HG02588 (cell line): ENCODE measurements at regions not wholly inside any gene's neighbourhood (a gene's known extent, or its start where the extent isn't known, plus 50 kb on each side); places are given as distances from the start of the nearest gene placed in this dataset.

Experiments
- ATAC-seq: cut with Tn5 transposase; IDR thresholded peaks from one replicate; pipeline ENCODE4 v1.9.1; 2021; ENCODE audit warnings: mild to moderate bottlenecking, moderate library complexity; ENCODE audit not compliant: unreplicated experiment

DNA sequence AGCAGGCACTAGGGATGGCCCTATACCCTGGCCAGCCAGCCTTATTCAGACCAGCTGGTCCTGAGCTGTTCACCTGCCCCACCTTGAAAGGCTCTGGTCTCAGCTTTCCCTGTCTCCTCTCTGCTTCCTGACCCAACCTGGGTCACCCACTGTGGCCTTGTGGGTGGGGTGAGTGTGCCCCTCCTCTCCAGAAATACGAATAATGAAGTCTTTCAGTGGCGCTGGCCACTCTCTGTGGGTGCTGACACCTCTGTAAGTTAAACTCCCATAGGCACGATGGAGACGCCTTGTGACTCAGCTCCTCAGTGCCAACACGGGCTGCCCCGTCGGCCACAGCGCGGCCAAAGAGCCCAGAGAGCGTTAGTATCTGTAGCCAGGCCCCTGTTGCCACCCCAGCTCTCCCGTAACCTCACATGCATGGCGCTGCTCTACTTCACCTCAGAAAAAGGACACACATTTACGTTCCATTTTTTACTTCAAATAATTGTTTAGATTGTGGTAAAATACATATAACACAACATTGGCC is 74.6 kb upstream of the SEPTIN5 start:
- ATAC-seq: no peak

DNA sequence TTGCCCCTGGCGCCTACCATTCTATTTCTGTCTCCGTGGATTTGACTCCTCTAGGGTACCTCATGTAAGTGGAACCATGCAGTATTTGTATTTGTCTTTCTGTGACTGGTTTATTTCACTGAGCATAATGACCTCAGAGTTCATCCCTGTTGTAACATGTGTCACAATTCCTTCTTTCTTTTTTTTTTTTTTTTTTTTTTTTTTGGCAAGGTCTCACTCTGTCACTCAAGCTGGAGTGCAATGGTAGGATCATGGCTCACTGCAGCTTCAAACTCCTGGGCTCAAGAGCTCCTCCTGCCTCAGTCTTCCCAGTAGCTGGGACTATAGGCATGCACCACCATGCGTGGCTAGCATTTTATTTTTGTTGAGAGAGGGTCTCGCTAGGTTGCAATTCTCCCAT is 74.0 kb upstream of the SEPTIN5 start:
- no peak for ATAC-seq

DNA sequence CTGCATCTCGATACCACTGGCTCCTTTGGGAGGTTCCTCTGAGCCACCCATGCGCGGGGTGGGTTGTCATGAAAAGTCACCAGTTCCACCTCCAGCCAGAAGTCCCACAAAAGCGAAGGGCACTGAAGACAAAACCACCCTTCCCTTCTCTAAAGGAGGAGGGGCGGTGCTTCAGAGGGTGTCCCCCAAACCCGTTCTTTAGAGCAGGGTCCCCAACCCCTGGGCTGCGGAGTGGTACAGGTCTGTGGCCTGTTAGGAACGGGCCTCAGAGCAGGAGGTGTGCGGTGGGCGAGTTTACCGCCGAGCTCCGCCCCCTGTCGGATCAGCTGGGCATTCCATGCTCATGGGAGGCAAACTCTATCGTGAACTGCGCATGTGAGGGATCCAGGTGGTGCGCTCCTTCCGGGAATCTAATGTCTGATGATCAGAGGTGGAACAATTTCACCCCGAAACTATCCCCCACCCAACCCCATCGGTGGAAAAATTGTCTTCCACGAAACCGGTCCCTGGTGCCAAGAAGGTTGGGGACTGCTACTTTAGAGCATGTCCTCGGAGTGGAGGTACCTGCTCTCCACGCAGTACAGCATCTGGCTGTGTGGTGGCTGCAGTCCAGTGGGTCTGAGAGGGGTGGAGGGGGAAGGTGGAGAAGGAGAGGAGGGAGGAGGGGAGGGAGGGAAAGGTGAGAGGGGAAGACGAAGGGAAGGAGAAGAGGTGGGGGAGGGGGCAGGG is 72.9 kb upstream of the SEPTIN5 start:
- ATAC-seq: no peak

DNA sequence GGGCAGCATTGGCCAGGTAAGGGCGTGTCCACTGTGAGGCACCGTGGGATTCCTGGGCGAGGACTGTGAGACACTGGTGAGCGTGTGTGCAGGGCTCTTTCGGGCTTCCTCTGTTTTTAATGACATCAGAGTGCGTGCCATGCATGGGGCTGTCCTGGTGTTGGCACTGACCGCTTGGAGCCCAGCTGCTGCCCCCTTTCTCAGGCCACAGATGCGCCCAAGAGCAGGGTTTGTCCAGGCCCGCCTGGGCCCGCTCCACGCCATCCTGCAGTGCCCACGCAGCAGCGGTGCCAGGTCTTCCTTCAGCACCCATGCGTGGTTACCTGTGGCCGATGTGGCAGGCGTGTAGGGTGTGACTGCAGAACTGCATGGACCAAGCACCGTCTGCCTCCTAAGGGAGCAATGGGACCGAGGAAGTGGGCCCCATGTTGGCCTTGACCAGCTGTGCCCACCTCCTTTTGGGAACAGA is 72.3 kb upstream of the SEPTIN5 start:
- no peak for ATAC-seq

DNA sequence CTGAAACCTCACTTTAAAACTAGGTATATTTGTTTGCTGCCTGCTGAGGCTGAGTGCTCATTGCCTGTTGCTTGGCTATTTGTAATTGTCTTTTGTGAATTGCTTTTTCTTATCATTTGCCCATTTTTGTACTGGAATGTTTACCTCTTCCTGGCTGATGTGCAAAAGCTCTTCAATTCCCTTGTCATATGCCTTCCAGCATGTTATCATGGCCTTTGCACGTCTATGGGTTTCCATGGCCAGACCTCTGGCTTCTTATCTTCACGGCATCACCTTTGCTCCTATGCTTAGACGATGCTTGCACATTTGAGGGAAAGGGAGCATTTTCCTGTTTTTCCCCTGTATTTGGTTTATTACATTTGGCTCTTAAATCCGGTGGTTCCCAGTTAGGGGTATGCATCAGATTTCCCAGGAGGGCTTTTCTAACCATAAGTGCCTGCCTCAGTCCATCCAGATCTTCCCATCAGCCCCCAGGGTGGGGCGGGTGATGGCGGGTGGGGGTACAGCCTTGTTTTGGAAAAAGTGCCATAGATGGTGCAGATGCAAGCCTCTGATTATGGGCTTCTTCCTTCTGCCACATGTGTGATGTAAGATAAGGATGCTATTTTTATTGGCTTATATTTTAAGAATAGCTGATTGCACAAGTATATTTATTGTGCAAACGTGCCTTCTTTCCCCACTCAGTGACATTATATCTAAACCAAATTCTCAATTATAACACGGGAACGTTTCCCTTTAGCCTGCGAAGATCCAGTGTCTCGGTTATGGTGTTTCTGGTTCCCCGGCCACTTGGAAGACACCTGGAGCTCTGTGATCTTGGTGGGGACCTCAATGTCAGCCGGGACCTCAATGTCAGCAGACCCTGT is 70.6 kb upstream of the SEPTIN5 start:
- ATAC-seq: no peak

DNA sequence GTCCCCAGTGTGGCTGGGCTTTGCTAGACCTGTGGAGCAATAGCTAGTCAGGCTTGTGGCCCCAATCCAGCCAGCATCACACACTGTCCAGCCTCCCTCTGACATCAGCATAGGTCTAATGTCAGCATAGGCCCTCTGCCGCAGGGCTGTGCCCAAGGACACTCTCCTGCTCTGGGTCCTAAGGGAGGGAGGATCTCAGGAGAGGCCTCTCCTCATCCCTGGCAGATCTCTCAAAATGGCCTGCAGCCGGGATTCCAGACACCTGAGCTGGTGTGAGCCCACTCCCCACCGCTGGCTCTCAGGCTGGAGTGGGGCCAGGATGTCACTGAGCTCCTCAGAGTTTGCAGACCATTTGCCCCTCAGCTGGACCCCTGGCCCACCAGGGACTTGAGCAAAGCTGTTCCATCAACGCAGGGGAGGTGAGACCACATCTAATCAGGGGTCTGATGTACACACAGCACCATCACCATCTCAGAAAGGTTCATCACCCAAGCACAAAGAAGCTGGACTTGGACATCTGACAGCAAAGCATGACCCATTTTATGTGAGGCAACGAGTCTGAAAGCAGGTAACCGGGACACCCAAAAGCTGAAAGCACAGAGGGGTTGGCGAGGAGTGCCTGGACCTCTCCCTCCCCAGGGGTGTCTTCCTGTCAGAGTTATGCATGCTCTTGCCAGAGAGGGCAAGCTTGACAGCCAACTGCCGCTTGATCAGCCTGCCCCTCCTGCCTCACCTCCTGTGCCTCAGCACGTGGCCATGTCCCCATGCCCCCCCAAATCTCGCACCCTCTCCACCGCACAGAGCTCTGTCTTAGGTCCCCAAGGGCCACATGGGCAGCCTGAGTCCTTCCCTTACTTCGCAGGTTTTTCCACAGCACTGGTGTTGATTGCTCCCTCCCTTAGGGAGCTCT is 69.7 kb upstream of the SEPTIN5 start:
- ATAC-seq: no peak

DNA sequence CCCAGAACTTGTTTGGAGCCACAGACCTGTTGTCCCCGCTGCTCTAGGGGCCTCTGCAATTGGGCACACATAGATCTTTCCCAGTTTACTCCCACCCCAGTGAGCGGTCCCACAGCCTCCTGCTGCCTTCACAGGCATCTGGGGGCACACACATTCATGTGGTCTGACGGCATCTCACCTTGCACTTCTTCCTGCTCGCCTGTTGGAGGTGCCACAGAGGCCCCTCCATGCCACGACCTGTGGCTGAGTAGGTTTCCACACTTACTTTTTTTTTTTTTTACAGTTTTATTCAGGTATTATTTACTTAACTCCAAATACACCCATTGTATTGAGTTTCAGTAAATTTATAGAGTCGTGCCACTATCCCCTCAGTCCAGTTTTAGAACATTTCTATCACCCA is 68.9 kb upstream of the SEPTIN5 start:
- ATAC-seq: no peak

DNA sequence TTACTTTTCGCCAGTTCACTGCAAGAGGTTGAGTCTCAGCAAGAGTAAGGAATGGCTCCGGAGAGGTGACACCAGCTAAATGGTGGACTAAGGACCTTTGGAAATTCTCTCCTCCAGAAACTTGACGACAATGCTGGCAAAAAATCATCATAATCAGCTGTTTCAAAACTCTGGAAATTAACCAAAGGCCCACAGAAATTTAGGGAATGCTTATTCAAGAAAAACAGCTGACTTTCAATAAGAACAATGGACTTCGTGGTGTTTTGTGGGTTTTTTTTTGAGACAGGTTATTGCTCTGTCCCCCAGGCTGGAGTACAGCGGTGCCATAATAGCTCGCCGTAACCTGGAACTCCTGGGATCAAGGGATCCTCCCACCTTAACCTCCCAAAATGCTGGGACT is 68.4 kb upstream of the SEPTIN5 start:
- no peak for ATAC-seq

DNA sequence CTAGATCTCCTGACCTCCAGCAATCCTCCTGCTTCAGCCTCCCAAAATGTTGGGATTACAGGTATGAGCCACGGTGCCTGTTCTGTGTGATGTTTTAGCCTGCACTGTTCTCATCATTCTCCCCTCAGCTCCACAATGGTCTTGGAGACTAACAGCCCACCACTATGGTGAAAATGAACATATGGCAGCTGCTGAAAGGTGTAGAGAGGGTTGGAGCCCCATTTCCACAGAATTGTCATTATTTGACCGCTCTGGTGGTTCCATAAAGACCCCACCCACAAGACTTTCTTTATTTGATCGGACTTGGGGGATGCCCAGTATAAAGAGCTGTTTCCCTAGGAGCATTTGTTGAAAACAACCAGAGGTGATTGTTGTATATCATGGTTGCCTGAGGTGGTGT is 67.9 kb upstream of the SEPTIN5 start:
- no peak for ATAC-seq

DNA sequence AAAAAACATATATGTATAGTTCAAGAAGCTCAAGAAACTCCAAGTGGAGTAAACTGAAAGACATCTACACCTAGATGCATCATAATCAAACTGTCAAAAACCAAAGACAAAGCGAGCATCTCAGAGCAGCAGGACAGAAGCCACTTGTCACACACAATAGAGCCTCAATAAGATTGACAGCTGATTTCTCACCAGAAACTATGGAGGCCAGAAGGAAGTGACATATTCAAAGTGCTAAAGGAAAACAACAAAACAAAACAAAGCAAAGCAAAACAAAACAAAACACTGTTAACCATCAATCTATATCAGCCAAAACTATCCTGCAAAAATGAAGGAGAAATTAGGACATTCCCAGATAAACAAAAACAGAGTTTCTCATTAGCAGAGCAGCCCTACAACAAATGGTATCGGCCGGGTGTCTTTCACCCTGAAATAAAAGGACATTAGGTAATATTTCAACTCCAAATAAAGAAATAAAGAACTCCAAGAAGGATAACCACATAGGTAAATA is 65.8 kb upstream of the SEPTIN5 start:
- ATAC-seq: no peak

DNA sequence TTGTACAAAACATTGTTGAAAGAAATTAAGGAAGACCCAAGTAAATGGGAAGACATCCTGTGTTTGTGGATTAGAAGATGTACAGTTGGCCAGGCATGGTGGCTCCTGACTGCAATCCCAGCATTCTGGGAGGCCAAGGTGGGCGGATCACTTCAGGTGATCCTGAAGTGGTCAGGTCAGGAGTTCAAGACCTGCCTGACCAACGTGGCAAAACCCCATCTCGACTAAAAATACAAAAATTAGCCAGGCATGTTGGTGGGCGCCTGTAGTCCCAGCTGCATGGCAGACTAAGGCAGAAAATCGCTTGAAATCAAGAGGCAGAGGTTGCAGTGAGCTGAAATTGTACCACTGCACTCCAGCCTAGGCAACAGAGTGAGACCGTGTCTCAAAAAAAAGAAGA is 62.0 kb upstream of the SEPTIN5 start:
- ATAC-seq: no peak

DNA sequence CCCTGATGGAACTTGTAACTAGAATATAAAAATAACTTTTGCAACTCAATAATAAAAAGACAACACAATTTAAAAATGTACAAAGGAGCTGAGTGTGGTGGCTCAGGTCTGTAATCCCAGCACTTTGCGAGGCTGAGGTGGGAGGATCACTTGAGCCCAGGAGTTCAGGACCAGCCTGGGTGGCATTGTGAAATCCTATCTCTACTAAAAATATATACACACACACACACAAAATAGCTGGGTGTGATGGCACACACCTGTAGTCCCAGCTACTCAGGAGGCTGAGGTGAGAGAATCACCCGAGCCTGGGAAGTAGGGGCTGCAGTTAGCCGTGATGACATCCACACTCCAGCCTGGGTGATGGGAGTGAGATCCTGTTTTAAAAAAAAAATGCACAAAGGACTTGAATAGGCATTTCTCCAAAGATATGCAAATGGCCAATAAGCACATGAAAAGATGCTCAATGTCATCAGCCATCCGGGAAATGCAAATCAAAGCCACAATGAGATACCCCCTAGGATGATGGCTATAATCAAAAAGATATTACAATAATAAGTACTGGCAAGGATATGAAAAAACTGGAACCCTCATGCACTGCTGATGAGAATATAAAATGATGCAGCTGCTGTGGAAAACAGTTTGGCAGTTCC is 59.8 kb upstream of the SEPTIN5 start:
- no peak for ATAC-seq

DNA sequence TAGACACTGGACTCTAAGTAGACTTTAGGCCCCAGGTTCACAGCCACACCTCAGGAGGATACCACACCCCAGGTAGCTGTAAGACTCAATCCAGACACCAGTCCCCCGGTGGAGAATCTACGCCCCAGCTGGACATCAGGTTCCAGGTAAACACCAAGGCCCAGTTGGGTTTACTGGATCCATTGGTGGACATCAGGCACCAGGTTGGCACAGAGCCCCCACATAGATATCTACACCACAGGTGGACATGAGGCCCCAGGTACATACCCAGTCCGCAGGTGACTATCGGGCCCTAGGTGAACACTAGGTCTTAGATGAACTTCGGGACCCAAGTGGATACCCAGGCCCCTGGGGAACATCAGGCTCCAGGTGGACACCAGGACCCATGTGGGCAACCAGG is 58.9 kb upstream of the SEPTIN5 start:
- ATAC-seq: no peak

DNA sequence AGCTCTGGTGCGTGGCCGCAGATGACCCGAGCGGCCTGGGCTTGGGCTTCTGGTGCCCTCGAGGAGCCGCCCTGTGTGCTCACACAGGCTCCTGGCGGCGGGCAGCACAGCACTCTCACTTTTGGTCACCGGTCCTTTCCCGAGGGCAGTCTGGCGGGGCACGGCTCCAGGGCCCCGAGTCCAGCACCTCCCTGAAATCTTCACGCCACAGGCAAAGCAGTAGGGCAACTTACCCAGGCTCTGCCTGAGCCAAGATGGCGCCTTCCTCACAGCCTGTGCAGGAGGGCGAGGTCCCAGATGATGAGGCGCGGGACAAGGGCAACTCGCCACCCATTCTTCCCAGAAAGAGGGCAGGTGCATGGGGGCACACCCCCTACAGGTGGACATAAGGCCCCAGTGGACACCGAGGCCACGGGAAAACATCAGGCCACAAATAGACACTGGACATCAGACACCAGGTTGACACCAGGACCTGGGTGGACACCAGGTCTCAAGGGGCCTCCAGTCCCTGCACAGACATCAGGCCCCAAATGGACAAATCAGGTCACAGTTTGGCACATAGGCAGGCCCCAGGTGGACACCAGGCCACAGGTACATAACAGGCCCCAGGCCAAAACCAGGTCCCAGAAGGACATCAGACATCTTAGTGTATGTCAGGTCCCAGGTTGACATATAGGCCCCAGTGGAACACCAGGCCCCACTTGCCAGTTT is 57.6 kb upstream of the SEPTIN5 start:
- ATAC-seq: no peak

DNA sequence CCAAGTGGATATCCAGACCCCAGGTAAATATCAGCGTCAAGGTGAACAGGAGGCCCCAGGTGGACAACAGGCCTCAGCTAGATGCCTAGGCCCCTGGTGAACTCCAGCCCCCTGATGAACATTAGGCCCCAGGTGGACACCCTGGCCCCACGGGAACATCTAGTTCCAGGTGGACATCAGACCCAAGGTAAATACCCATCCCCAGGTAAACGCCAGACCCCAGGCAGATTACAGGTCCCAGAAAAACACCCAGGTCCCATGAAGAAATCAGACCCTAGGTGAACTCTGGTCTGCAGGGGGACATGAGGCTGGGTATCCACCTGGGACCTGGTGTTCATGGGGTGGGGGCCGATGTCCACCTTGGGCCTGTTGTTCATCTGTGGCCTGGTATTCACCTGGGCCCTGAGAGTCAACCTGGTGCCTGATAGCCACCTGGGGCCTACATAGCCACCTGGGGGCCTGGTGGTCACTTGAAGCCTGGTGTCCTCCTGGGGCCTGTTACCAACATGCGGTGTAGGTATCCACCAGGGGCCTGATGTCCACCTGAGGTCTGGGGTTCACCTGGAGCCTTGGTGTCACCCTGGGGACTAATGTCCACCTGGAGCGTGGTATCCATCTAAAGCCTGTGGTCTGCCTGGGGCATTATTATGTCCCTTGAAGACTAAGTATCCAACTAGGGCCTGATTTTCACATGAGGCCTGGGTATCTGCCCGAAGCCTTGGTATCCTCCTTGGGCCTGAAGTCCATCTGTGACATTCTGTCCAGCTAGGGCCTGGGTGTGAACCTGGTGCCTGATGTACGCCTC is 56.8 kb upstream of the SEPTIN5 start:
- no peak for ATAC-seq

DNA sequence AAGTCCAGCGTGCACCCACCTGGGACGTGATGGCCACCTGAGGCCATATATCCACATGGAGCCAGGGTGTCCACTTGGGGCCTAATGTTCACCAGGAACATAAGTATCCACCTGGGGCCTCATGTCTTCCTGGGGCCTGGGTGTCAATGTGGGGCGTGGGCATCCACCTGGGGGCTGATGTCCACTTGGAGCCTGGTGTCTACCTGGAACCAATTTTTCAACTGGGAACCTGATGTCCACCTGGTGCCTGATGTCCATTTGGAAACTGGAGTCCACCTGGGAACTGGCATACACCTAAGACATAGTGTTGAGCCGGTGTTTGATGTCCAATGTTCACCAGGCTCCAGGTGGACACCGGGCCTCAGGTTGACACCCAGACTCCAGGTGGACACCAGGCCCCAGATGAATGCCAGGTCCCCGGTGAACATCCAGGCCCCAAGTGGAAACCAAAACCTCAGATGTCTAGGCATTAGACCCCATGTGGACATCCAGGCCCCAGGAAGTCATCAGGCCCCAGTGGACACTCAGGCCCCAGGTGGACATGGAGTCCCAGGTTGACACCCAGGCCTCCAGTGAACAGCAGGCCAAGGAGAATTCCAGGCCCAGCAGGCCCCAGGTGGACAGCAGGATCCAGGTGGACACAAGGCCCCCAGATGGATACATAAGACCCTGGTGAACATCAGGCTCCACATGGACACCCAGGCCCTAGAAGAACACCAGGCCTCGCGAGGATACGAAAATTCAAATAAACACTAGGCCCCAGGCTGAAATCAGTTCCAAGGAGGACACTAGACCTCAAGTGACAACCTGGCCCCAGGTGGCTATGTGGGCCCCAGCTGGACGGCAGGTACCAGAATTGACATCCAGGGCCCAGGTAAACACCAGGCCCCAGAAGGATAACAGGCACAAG is 56.0 kb upstream of the SEPTIN5 start:
- ATAC-seq: no peak

DNA sequence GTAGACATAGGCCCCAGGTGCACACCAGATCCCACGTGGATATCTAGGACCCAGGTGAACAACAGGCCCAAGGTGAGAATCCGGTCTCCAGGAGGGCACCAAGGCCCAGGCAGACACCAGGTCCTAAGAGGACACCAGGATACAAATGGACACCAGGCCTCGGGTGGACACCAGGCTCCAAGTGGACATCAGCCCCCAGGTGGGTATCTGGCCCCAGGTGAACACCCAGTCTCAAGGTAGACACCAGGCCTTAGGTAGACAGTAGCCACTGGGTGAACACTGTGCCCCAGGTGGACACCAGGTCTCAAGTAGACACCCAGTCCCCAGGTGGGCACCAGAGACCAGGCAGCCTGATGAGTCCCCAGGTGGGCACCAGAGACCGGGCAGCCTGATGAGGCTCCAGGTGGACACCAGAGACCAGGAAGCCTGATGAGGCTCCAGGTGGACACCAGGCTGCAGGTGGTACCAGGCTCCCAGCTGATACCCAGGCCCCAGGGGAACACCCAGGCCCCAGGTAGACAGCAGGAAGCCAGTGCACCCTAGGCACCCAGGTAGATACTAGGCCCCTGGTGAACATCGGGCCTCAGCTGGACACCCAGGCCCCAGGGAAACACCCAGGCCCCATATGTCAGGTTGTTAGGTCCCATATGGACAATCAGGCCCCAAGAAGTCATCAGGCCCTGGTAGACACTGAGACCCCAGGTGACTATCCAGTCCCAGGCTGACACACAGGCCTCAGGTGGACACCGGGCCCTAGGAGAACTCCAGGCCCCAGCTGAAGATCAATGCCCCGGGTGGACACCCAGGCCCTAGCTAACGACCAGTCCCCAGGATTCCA is 55.1 kb upstream of the SEPTIN5 start:
- ATAC-seq: no peak
